ENCODE measurements at regions not wholly inside any gene's neighbourhood (a gene's known extent, or its start where the extent isn't known, plus 50 kb on each side); places are given as distances from the start of the nearest gene placed in this dataset.

DNA sequence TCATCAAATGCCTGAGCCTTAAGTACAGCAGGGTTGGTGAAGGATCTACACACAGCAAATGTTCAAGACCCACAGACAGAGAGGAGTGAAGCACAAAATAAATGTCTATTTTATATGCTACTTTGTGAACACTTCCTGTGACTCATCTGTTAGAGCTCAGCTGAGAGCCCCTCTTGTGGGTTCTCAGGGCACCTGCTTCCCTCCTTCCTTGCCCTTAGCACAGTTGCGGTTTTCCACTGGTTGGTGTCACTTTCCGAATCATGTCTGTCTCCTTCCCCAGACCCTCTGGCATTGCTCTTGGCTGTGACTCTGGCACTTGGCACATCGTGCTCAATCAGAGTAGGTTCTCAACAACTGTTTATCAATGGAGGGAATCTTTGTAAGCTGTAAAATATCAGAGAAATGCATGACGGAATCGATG lies 128.5 kb upstream of the STC2 start:
- no peak for DNase-seq (ENCODE audit: low read depth, low spot score)
- peaks cover 4% of the 10 kb centered on the region for H3K9me3 Mint-ChIP-seq
- no peak overlapping the region for H3K27ac Mint-ChIP-seq (ENCODE audit: unreplicated experiment)
- H3K4me3 Mint-ChIP-seq = no peak overlapping the region
- TF ChIP-seq, protein P1, sequence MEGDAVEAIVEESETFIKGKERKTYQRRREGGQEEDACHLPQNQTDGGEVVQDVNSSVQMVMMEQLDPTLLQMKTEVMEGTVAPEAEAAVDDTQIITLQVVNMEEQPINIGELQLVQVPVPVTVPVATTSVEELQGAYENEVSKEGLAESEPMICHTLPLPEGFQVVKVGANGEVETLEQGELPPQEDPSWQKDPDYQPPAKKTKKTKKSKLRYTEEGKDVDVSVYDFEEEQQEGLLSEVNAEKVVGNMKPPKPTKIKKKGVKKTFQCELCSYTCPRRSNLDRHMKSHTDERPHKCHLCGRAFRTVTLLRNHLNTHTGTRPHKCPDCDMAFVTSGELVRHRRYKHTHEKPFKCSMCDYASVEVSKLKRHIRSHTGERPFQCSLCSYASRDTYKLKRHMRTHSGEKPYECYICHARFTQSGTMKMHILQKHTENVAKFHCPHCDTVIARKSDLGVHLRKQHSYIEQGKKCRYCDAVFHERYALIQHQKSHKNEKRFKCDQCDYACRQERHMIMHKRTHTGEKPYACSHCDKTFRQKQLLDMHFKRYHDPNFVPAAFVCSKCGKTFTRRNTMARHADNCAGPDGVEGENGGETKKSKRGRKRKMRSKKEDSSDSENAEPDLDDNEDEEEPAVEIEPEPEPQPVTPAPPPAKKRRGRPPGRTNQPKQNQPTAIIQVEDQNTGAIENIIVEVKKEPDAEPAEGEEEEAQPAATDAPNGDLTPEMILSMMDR (conservative IDR thresholded peaks at IDR 0.05) = no peak
- H3K36me3 Mint-ChIP-seq (ENCODE audit: low read depth) = no peaks in the 10 kb centered on the region
- no peaks in the 10 kb centered on the region for H3K4me1 Mint-ChIP-seq
- no peaks in the 10 kb centered on the region for H3K27me3 Mint-ChIP-seq (ENCODE audit: low read depth)

DNA sequence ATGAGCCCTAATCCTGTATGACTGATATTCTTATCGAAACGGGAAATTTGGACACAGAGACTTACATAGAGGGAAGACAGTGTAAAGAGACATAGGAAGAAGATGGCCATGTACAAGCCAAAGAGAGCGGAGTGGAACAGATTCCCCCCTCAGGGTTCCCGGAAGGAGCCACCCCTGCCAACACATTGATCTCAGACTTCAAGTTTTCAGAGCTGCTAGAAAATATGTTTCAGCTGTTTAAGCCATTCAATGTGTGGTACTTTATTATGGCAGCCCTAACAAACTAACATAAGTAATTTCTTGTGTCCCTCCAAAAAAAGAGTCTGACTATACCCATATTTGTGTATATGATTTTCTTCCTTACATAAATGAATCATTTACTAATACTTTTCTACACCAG lies 128.0 kb upstream of the STC2 start:
- Mint-ChIP-seq H3K27me3 (ENCODE audit: low read depth) (no peaks in the 10 kb centered on the region), H3K27ac (ENCODE audit: unreplicated experiment) (no peak overlapping the region), H3K4me3 (no peak overlapping the region), H3K4me1 (no peaks in the 10 kb centered on the region), H3K9me3 (peaks cover 4% of the 10 kb centered on the region), H3K36me3 (ENCODE audit: low read depth) (no peaks in the 10 kb centered on the region)
- TF ChIP-seq, protein P1 (conservative IDR thresholded peaks at IDR 0.05) = no peak
- DNase-seq (ENCODE audit: low read depth, low spot score) = no peak

DNA sequence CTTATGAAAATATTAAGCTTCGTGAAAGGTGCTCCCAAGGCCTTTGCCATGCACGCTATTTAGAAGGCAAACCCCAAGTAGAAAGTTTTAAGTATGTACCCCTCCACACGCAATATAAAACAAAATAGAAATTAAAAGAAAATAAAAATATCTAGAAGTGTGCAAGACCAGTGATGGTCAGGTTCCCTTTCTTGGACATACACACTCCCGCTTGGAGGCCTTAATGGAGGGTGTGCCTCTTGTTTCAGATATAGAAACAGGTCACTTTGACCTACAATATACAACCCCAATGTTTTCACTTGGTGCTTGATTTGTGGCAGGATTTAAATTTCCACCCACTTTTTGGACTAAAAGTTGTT lies 127.4 kb upstream of the STC2 start:
- no peak for DNase-seq (ENCODE audit: low read depth, low spot score)
- no peaks in the 10 kb centered on the region for H3K4me1 Mint-ChIP-seq
- TF ChIP-seq, protein P1 (conservative IDR thresholded peaks at IDR 0.05) = no peak
- H3K9me3 Mint-ChIP-seq = peaks cover 4% of the 10 kb centered on the region
- no peak overlapping the region for H3K27ac Mint-ChIP-seq (ENCODE audit: unreplicated experiment)
- no peaks in the 10 kb centered on the region for H3K27me3 Mint-ChIP-seq (ENCODE audit: low read depth)
- H3K4me3 Mint-ChIP-seq = no peak overlapping the region
- no peaks in the 10 kb centered on the region for H3K36me3 Mint-ChIP-seq (ENCODE audit: low read depth)

DNA sequence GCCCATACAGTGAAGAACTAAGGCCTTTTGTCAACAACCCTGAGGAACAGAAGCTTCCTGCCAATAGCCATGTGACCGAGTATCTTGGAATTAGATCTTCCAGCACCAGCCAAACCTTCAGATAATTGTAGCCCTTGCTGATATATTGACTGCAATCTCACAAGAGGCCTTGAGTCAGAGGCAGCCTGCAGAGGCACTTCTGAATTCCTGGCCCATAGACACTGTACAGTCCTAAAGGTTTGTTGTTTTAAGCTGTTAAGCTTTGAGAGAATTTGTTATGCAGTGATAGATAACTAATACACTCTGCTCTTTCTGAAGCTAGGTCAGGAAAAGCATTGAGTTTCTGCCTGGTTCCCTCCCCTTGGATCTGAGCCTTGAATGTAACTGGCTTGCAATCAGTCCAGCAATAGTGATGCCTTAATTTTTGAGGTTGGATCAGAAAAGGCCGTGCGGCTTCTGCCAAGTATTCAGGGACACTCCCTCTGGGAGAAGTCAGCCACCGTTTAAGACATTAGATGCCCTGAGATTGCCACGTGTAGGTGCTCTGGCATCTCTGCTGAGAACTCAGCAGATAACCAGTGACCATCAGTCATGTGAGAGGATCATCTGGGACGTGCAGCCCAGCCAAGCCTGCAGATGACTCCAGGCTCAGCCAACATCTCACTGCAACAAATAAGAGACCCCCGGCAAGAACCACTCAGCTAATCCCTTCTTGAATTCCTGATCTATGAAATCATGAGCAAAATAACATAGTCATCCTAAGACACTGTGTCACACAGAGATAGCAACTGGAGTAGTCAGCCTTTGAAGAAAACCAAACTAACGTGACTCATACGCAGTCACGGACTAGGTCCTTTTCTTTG lies 126.8 kb upstream of the STC2 start:
- H3K4me3 Mint-ChIP-seq = no peak overlapping the region
- H3K9me3 Mint-ChIP-seq = peaks cover 4% of the 10 kb centered on the region
- no peaks in the 10 kb centered on the region for H3K4me1 Mint-ChIP-seq
- H3K27me3 Mint-ChIP-seq (ENCODE audit: low read depth) = no peaks in the 10 kb centered on the region
- DNase-seq (ENCODE audit: low read depth, low spot score) = no peak
- H3K36me3 Mint-ChIP-seq (ENCODE audit: low read depth) = no peaks in the 10 kb centered on the region
- peak overlapping the region; percentile 79 for H3K27ac Mint-ChIP-seq (ENCODE audit: unreplicated experiment)
- TF ChIP-seq, protein P1 (conservative IDR thresholded peaks at IDR 0.05) = no peak

DNA sequence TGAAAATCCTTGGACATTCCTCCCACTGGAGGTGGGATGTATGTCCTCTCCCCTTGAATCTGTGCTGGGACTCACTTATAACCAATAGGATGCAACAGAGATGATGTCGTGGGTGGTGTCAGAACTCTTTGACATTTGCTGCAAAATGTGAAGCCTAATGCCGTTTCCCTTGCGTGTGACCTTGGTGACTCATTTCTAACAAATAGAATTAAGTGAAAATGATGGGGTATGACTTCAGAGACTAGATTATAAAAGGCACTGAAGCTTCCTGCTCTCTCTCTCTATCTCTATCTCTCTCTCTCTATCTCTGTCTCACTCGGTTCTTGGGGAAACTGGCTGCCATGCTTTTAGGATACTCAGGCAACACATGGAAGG lies 126.1 kb upstream of the STC2 start:
- Mint-ChIP-seq H3K4me3 (no peak overlapping the region), H3K27ac (ENCODE audit: unreplicated experiment) (peak overlapping the region; percentile 79), H3K9me3 (peaks cover 4% of the 10 kb centered on the region), H3K4me1 (no peaks in the 10 kb centered on the region), H3K27me3 (ENCODE audit: low read depth) (no peaks in the 10 kb centered on the region), H3K36me3 (ENCODE audit: low read depth) (no peaks in the 10 kb centered on the region)
- TF ChIP-seq, protein P1 (conservative IDR thresholded peaks at IDR 0.05) = no peak
- no peak for DNase-seq (ENCODE audit: low read depth, low spot score)
